ENCODE measurements at regions not wholly inside any gene's neighbourhood (a gene's known extent, or its start where the extent isn't known, plus 50 kb on each side); places are given as distances from the start of the nearest gene placed in this dataset.

DNA sequence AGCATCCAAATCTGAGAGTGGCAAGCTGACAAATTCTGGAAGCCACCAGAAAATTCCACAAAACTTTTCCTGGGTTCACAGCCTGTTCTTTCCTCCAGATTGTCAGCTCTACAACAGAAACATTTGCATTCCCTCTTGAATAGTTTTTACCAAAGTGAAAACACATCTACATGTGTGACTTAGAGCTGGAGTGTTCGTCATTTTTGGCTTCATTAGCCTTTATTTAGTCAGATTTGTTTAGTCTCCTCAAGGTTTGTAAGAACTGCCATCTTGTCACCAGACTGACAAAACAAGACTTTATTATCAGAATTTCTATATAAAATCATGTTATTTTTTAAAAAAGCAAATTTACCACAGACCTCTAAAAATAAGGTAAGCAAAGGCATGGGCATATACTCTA lies 347.3 kb downstream of the TRIM36 start:
- Histone ChIP-seq H3K56ac (replicated peaks; ENCODE audit: insufficient read length, low read depth, low read length) (no peak overlapping the region), H4K91ac (replicated peaks; ENCODE audit: insufficient read length, low read length) (no peak overlapping the region), H3K4ac (replicated peaks; ENCODE audit: insufficient read length, low read depth, low read length) (no peak overlapping the region), H3K79me2 (ENCODE audit: control insufficient read depth in 1 of 2, insufficient read depth in 2 of 2, low read length in 2 of 2) (no peaks in the 10 kb centered on the region), H3K23ac (ENCODE audit: insufficient read length) (no peak overlapping the region), H4K8ac (ENCODE audit: extremely low read depth, insufficient read depth, low read length) (no peak overlapping the region), H3K9me3 (ENCODE audit: insufficient read depth in 2 of 2, low read depth in 1 of 2, low read length in 1 of 2) (peaks cover 2 to 7% of the 10 kb centered on the region in 2 experiments; a peak in 3 of 4 replicates), H4K5ac (ENCODE audit: insufficient read length, low read depth, low read length) (no peak overlapping the region), H2BK12ac (ENCODE audit: low read depth, low read length) (no peak overlapping the region), H2BK5ac (ENCODE audit: low read depth, low read length) (no peak overlapping the region), H2AK5ac (ENCODE audit: low read depth, low read length) (no peak overlapping the region), H3K18ac (ENCODE audit: extremely low read depth, low read length) (no peak overlapping the region), H2BK15ac (ENCODE audit: low read length) (no peak overlapping the region), H4K20me1 (replicated peaks in 1 of 2; ENCODE audit: control insufficient read depth in 1 of 2, insufficient read depth in 2 of 2, low read length in 2 of 2) (no peaks in the 10 kb centered on the region), H3K36me3 (ENCODE audit: control insufficient read depth in 2 of 4, insufficient read depth in 4 of 4, low read length in 3 of 4) (no peaks in the 10 kb centered on the region; a peak in 1 of 8 replicates), H2BK20ac (ENCODE audit: low read length) (no peak overlapping the region), H2BK120ac (replicated peaks; ENCODE audit: low read depth, low read length) (no peak overlapping the region), H3K27me3 (replicated peaks in 1 of 4; ENCODE audit: control insufficient read depth in 3 of 4, extremely low read depth in 1 of 4, insufficient read depth in 3 of 4, low read length in 3 of 4) (no peaks in the 10 kb centered on the region), H3K4me1 (replicated peaks in 1 of 4; ENCODE audit: control insufficient read depth in 3 of 4, insufficient read depth in 4 of 4, low read length in 3 of 4) (no peaks in the 10 kb centered on the region), H3K4me2 (ENCODE audit: insufficient read depth in 1 of 2, low read depth in 2 of 2, low read length in 2 of 2) (no peak overlapping the region), H3K23me2 (ENCODE audit: low read depth, low read length) (no peaks in the 10 kb centered on the region), H2AFZ (ENCODE audit: low read length) (no peak overlapping the region), H3K27ac (ENCODE audit: low read depth, low read length) (no peak overlapping the region), H3K9ac (replicated peaks in 1 of 4; ENCODE audit: extremely low read depth in 1 of 4, low read depth in 3 of 4, low read length in 3 of 4) (no peak overlapping the region), H3K4me3 (ENCODE audit: extremely low read depth in 1 of 4, insufficient read depth in 2 of 4, low read depth in 3 of 4, low read length in 4 of 4) (no peak overlapping the region), H3K79me1 (ENCODE audit: low read depth, low read length) (no peaks in the 10 kb centered on the region), H3K14ac (ENCODE audit: insufficient read length) (no peak overlapping the region)
- DNase-seq (ENCODE audit: low read depth in 1 of 2, low spot score in 2 of 2) (no peak), FAIRE-seq (no peak)
- CTCF ChIA-PET (ENCODE audit: partially characterized antibody) = no interaction called here
- POLR2A ChIA-PET (ENCODE audit: partially characterized antibody) = no interaction called here
- WGBS, 2 experiments (ENCODE audit: extremely low coverage in 1 of 2, insufficient coverage in 1 of 2, insufficient read length in 1 of 2, insufficient replicate concordance in 2 of 2, low coverage in 1 of 2, low lambda C conversion rate in 2 of 2, missing lambda C conversion rate in 1 of 2) = 81% methylated on average over 1 of the region's 1 CpG; no CpG with 5 or more reads in 1 of the 2 experiments
- TF ChIP-seq SP4 (IDR thresholded peaks at IDR 0.05; ENCODE audit: low read length) (no peak), SUZ12 (IDR thresholded peaks at IDR 0.05; ENCODE audit: low read length) (no peak)

All from H1 (cell line).